ENCODE measurements at regions not wholly inside any gene's neighbourhood (a gene's known extent, or its start where the extent isn't known, plus 50 kb on each side); places are given as distances from the start of the nearest gene placed in this dataset.

DNA sequence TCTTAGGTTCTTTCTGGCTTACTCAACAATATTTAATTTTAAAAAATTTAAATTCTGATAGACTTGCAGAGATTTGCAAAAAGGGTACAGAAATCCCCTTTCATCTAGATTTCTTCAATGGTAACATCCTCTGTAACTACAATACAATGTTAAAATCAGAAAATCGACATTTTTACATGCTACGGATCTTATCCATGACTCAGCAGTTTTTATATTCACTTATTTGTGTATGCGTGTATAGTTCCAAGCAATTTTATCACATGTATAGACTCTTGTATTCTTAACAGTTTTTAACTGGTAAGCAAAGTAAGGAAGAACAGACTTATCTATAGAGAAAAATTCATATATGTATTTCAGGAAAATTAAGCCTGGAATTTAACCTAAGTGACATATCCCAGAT lies 256.1 kb upstream of the MEX3C start:
- TF ChIP-seq, protein P1, sequence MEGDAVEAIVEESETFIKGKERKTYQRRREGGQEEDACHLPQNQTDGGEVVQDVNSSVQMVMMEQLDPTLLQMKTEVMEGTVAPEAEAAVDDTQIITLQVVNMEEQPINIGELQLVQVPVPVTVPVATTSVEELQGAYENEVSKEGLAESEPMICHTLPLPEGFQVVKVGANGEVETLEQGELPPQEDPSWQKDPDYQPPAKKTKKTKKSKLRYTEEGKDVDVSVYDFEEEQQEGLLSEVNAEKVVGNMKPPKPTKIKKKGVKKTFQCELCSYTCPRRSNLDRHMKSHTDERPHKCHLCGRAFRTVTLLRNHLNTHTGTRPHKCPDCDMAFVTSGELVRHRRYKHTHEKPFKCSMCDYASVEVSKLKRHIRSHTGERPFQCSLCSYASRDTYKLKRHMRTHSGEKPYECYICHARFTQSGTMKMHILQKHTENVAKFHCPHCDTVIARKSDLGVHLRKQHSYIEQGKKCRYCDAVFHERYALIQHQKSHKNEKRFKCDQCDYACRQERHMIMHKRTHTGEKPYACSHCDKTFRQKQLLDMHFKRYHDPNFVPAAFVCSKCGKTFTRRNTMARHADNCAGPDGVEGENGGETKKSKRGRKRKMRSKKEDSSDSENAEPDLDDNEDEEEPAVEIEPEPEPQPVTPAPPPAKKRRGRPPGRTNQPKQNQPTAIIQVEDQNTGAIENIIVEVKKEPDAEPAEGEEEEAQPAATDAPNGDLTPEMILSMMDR (conservative IDR thresholded peaks at IDR 0.05; ENCODE audit: low read depth, low read length) = no peak
- TF ChIP-seq EZH2phosphoT487 (IDR thresholded peaks at IDR 0.05; ENCODE audit: borderline replicate concordance, low read length) (no peak), EZH2 (IDR thresholded peaks at IDR 0.05; ENCODE audit: low read length, unreplicated experiment) (no peak)
